ENCODE measurements at regions not wholly inside any gene's neighbourhood (a gene's known extent, or its start where the extent isn't known, plus 50 kb on each side); places are given as distances from the start of the nearest gene placed in this dataset.

GRCh38 chr3:59101231-59101736 lies 51.5 kb upstream of the CFAP20DC start:
- DNase-seq (ENCODE audit: low read depth in 1 of 2, low spot score in 1 of 2): no peak
